Natural killer cell (primary cell): ENCODE measurements at regions not wholly inside any gene's neighbourhood (a gene's known extent, or its start where the extent isn't known, plus 50 kb on each side); places are given as distances from the start of the nearest gene placed in this dataset.

ENCODE experiments used
- ATAC-seq, 3 donors: fragments of 150-1000 bp in 2 of 3; fragments of 200-7000 bp in 1 of 3; cut with Tn5 transposase; 1 replicate in 1 of 3; 2 replicates in 2 of 3; pipeline ENCODE4 v1.10.0; 2021; ENCODE audit warnings: mild to moderate bottlenecking in 2 of 3, moderate library complexity in 2 of 3
- DNase-seq, 2 donors: peaks; one replicate each; pipeline versions ENCODE4 v3.0.0 to v3.0.0-alpha.2; 2013 to 2021; ENCODE audit warnings: mixed read lengths in 1 of 2
- H3K27ac ChIP-seq: one replicate; pipeline ENCODE4 v1.5.1; 2013; ENCODE audit warnings: mild to moderate bottlenecking, low read length
- H3K27me3 ChIP-seq: one replicate; pipeline ENCODE4 v1.6.1; 2013; ENCODE audit warnings: low read length; ENCODE audit not compliant: control insufficient read depth, insufficient read depth
- H3K36me3 ChIP-seq: one replicate; pipeline ENCODE4 v1.6.1; 2013; ENCODE audit warnings: low read length; ENCODE audit not compliant: control insufficient read depth, insufficient read depth
- H3K4me1 ChIP-seq: one replicate; pipeline ENCODE4 v1.6.1; 2013; ENCODE audit warnings: low read length; ENCODE audit not compliant: control insufficient read depth, insufficient read depth
- H3K4me3 ChIP-seq: one replicate; pipeline ENCODE4 v1.5.1; 2013; ENCODE audit warnings: low read length
- H3K9me3 ChIP-seq: one replicate; pipeline ENCODE4 v1.6.1; 2013; ENCODE audit warnings: low read length; ENCODE audit not compliant: control insufficient read depth, insufficient read depth
- H3K27ac Mint-ChIP-seq, 2 donors: one replicate each; pipeline ENCODE4 v1.8.0; 2022; ENCODE audit warnings: mild to moderate bottlenecking in 2 of 2, mixed read lengths in 2 of 2, moderate library complexity in 1 of 2
- H3K27me3 Mint-ChIP-seq, 2 donors: one replicate each; pipeline ENCODE4 v1.8.0; 2022; ENCODE audit warnings: low read depth in 2 of 2, mixed read lengths in 2 of 2
- H3K36me3 Mint-ChIP-seq: one replicate; pipeline ENCODE4 v1.8.0; 2022; ENCODE audit warnings: mixed read lengths
- H3K4me1 Mint-ChIP-seq, 2 donors: one replicate each; pipeline ENCODE4 v1.8.0; 2022; ENCODE audit warnings: mixed read lengths in 2 of 2
- H3K4me3 Mint-ChIP-seq: one replicate; pipeline ENCODE4 v1.8.0; 2022; ENCODE audit warnings: mild to moderate bottlenecking, moderate library complexity, mixed read lengths
- H3K9me3 Mint-ChIP-seq, 2 donors: one replicate each; pipeline ENCODE4 v1.8.0; 2022; ENCODE audit warnings: mixed read lengths in 2 of 2
- CTCF ChIP-seq: fragments of 200-600 bp; IDR thresholded peaks from one replicate; pipeline ENCODE4 v1.8.0; 2022; ENCODE audit warnings: antibody characterized with exemption
- WGBS: methylation state at CpG from one replicate; pipeline ENCODE4 v1.1.7; 2013; ENCODE audit warnings: missing lambda C conversion rate; ENCODE audit not compliant: insufficient coverage; 5-methylcytosine and 5-hydroxymethylcytosine counted together
- intact Hi-C: fragments of 100-400 bp; cut with micrococcal nuclease; formaldehyde crosslinking; loops from one replicate; pipeline ENCODE4 v1.14.2; 2022

GRCh38 chr15:95095250-95095649 is 863.9 kb downstream of the MCTP2 start:
- H3K27ac Mint-ChIP-seq: no peak overlapping the region
- peaks cover 0 to under 1% of the 10 kb centered on the region in 2 donors for H3K27me3 Mint-ChIP-seq
- ATAC-seq (no peak), DNase-seq (no peak)
- no peaks in the 10 kb centered on the region for H3K27me3 ChIP-seq
- no peak overlapping the region for H3K4me3 ChIP-seq
- H3K4me1 ChIP-seq: no peaks in the 10 kb centered on the region
- no peaks in the 10 kb centered on the region for H3K36me3 ChIP-seq
- no peaks in the 10 kb centered on the region for H3K9me3 Mint-ChIP-seq
- H3K4me1 Mint-ChIP-seq: no peaks in the 10 kb centered on the region
- no peak for TF ChIP-seq CTCF
- no peaks in the 10 kb centered on the region for H3K36me3 Mint-ChIP-seq
- H3K9me3 ChIP-seq: no peaks in the 10 kb centered on the region
- intact Hi-C loops: no loop called here
- no peak overlapping the region for H3K4me3 Mint-ChIP-seq
- no peak overlapping the region for H3K27ac ChIP-seq

- no peak for TF ChIP-seq CTCF
- no peaks in the 10 kb centered on the region for H3K36me3 ChIP-seq
- no peak overlapping the region for H3K27ac ChIP-seq
- H3K4me1 ChIP-seq: no peaks in the 10 kb centered on the region
- ATAC-seq (no peak), DNase-seq (no peak)
- H3K9me3 ChIP-seq: no peaks in the 10 kb centered on the region
- Mint-ChIP-seq H3K27ac (no peak overlapping the region), H3K36me3 (no peaks in the 10 kb centered on the region), H3K4me3 (no peak overlapping the region), H3K27me3 (peaks cover 0 to 2% of the 10 kb centered on the region in 2 donors), H3K4me1 (no peaks in the 10 kb centered on the region), H3K9me3 (peaks cover 0 to 2% of the 10 kb centered on the region in 2 donors)
- H3K4me3 ChIP-seq: no peak overlapping the region
- 91% methylated on average over 6 of the region's 6 CpGs for WGBS
- H3K27me3 ChIP-seq: no peaks in the 10 kb centered on the region
- intact Hi-C loops: no loop called here
These were observed 865.3 kb downstream of the MCTP2 start for GRCh38 chr15:95096651-95097050.

- Mint-ChIP-seq H3K36me3 (no peaks in the 10 kb centered on the region), H3K4me1 (no peaks in the 10 kb centered on the region), H3K27me3 (peaks cover 0 to 2% of the 10 kb centered on the region in 2 donors), H3K4me3 (no peak overlapping the region), H3K27ac (no peak overlapping the region), H3K9me3 (peaks cover 0 to 2% of the 10 kb centered on the region in 2 donors)
- intact Hi-C loops: no loop called here
- no peak for TF ChIP-seq CTCF
- DNase-seq: no peak
- no peaks in the 10 kb centered on the region for H3K9me3 ChIP-seq
- ATAC-seq: no peak
- no peaks in the 10 kb centered on the region for H3K27me3 ChIP-seq
- H3K4me3 ChIP-seq: no peak overlapping the region
- no peaks in the 10 kb centered on the region for H3K4me1 ChIP-seq
- no peaks in the 10 kb centered on the region for H3K36me3 ChIP-seq
- 100% methylated on average over 1 of the region's 2 CpGs for whole genome bisulfite sequencing
- no peak overlapping the region for H3K27ac ChIP-seq
These were observed 866.0 kb downstream of the MCTP2 start for GRCh38 chr15:95097361-95097760.

- no peak for DNase-seq
These were observed 873.9 kb downstream of the MCTP2 start for GRCh38 chr15:95105229-95105628.

More at GRCh38 chr15:95105229-95105628, 873.9 kb downstream of the MCTP2 start:
- peaks cover 0 to 2% of the 10 kb centered on the region in 2 donors for H3K27me3 Mint-ChIP-seq
- intact Hi-C loops: no loop called here
- no peak for TF ChIP-seq CTCF
- Histone ChIP-seq H3K4me1 (no peaks in the 10 kb centered on the region), H3K4me3 (no peak overlapping the region), H3K27me3 (no peaks in the 10 kb centered on the region), H3K36me3 (no peaks in the 10 kb centered on the region), H3K9me3 (no peaks in the 10 kb centered on the region), H3K27ac (no peak overlapping the region)
- H3K9me3 Mint-ChIP-seq: peaks cover 0 to 2% of the 10 kb centered on the region in 2 donors
- H3K36me3 Mint-ChIP-seq: no peaks in the 10 kb centered on the region
- no peak overlapping the region for H3K4me3 Mint-ChIP-seq
- no peaks in the 10 kb centered on the region for H3K4me1 Mint-ChIP-seq
- no peak overlapping the region for H3K27ac Mint-ChIP-seq
- no peak for ATAC-seq
- WGBS: 100% methylated on average over 2 of the region's 2 CpGs
